ENCODE measurements at regions not wholly inside any gene's neighbourhood (a gene's known extent, or its start where the extent isn't known, plus 50 kb on each side); places are given as distances from the start of the nearest gene placed in this dataset.

GRCh38 chr3:28934126-28934813 is 346.6 kb upstream of the RBMS3 start:
- TF ChIP-seq JUND (IDR thresholded peaks at IDR 0.05; ENCODE audit: low read depth): no peak
- in situ Hi-C loops (cut with HindIII; ENCODE audit: low pct_unique_long_range_greater_than_20kb, low sequenced_read_pairs): no loop called here
- no peak for DNase-seq (ENCODE audit: low read depth in 1 of 2, low spot score in 1 of 2)

GRCh38 chr3:28935146-28935545 is 345.7 kb upstream of the RBMS3 start:
- DNase-seq (ENCODE audit: low read depth in 1 of 2, low spot score in 1 of 2): no peak
- in situ Hi-C loops (cut with HindIII; ENCODE audit: low pct_unique_long_range_greater_than_20kb, low sequenced_read_pairs): no loop called here
- TF ChIP-seq JUND (IDR thresholded peaks at IDR 0.05; ENCODE audit: low read depth): no peak

GRCh38 chr3:28936154-28936553 is 344.7 kb upstream of the RBMS3 start:
- no peak for DNase-seq (ENCODE audit: low read depth in 1 of 2, low spot score in 1 of 2)

GRCh38 chr3:28940530-28940929 is 340.3 kb upstream of the RBMS3 start:
- no peak for DNase-seq (ENCODE audit: low read depth in 1 of 2, low spot score in 1 of 2)
- in situ Hi-C loops (cut with HindIII; ENCODE audit: low pct_unique_long_range_greater_than_20kb, low sequenced_read_pairs): no loop called here

More at GRCh38 chr3:28936154-28936553, 344.7 kb upstream of the RBMS3 start:
- no peak for TF ChIP-seq JUND (IDR thresholded peaks at IDR 0.05; ENCODE audit: low read depth)
- in situ Hi-C loops (cut with HindIII; ENCODE audit: low pct_unique_long_range_greater_than_20kb, low sequenced_read_pairs): no loop called here

GRCh38 chr3:28940994-28941393 is 339.9 kb upstream of the RBMS3 start:
- in situ Hi-C loops (cut with HindIII; ENCODE audit: low pct_unique_long_range_greater_than_20kb, low sequenced_read_pairs): no loop called here
- TF ChIP-seq JUND (IDR thresholded peaks at IDR 0.05; ENCODE audit: low read depth): no peak
- no peak for DNase-seq (ENCODE audit: low read depth in 1 of 2, low spot score in 1 of 2)

More at GRCh38 chr3:28940530-28940929, 340.3 kb upstream of the RBMS3 start:
- TF ChIP-seq JUND (IDR thresholded peaks at IDR 0.05; ENCODE audit: low read depth): no peak

- in situ Hi-C loops (cut with HindIII; ENCODE audit: low pct_unique_long_range_greater_than_20kb, low sequenced_read_pairs): no loop called here
- no peak for DNase-seq (ENCODE audit: low read depth in 1 of 2, low spot score in 1 of 2)
- no peak for TF ChIP-seq JUND (IDR thresholded peaks at IDR 0.05; ENCODE audit: low read depth)
These were observed 333.8 kb upstream of the RBMS3 start for GRCh38 chr3:28947061-28947460.

- in situ Hi-C loops (cut with HindIII; ENCODE audit: low pct_unique_long_range_greater_than_20kb, low sequenced_read_pairs): no loop called here
- no peak for TF ChIP-seq JUND (IDR thresholded peaks at IDR 0.05; ENCODE audit: low read depth)
These were observed 333.1 kb upstream of the RBMS3 start for GRCh38 chr3:28947751-28948150.

GRCh38 chr3:28948685-28949084 is 332.2 kb upstream of the RBMS3 start:
- in situ Hi-C loops (cut with HindIII; ENCODE audit: low pct_unique_long_range_greater_than_20kb, low sequenced_read_pairs): no loop called here
- no peak for DNase-seq (ENCODE audit: low read depth in 1 of 2, low spot score in 1 of 2)
- TF ChIP-seq JUND (IDR thresholded peaks at IDR 0.05; ENCODE audit: low read depth): no peak

More at GRCh38 chr3:28947751-28948150, 333.1 kb upstream of the RBMS3 start:
- DNase-seq (ENCODE audit: low read depth in 1 of 2, low spot score in 1 of 2): no peak

- no peak for DNase-seq (ENCODE audit: low read depth in 1 of 2, low spot score in 1 of 2)
- in situ Hi-C loops (cut with HindIII; ENCODE audit: low pct_unique_long_range_greater_than_20kb, low sequenced_read_pairs): no loop called here
- no peak for TF ChIP-seq JUND (IDR thresholded peaks at IDR 0.05; ENCODE audit: low read depth)
These were observed 331.3 kb upstream of the RBMS3 start for GRCh38 chr3:28949580-28949979.

- in situ Hi-C loops (cut with HindIII; ENCODE audit: low pct_unique_long_range_greater_than_20kb, low sequenced_read_pairs): no loop called here
- no peak for TF ChIP-seq JUND (IDR thresholded peaks at IDR 0.05; ENCODE audit: low read depth)
- no peak for DNase-seq (ENCODE audit: low read depth in 1 of 2, low spot score in 1 of 2)
These were observed 330.3 kb upstream of the RBMS3 start for GRCh38 chr3:28950614-28951013.

- in situ Hi-C loops (cut with HindIII; ENCODE audit: low pct_unique_long_range_greater_than_20kb, low sequenced_read_pairs): no loop called here
- no peak for TF ChIP-seq JUND (IDR thresholded peaks at IDR 0.05; ENCODE audit: low read depth)
- DNase-seq (ENCODE audit: low read depth in 1 of 2, low spot score in 1 of 2): no peak
These were observed 328.9 kb upstream of the RBMS3 start for GRCh38 chr3:28951772-28952556.

- in situ Hi-C loops (cut with HindIII; ENCODE audit: low pct_unique_long_range_greater_than_20kb, low sequenced_read_pairs): no loop called here
- TF ChIP-seq JUND (IDR thresholded peaks at IDR 0.05; ENCODE audit: low read depth): no peak
- no peak for DNase-seq (ENCODE audit: low read depth in 1 of 2, low spot score in 1 of 2)
These were observed 322.2 kb upstream of the RBMS3 start for GRCh38 chr3:28958656-28959055.

- no peak for TF ChIP-seq JUND (IDR thresholded peaks at IDR 0.05; ENCODE audit: low read depth)
- in situ Hi-C loops (cut with HindIII; ENCODE audit: low pct_unique_long_range_greater_than_20kb, low sequenced_read_pairs): no loop called here
- no peak for DNase-seq (ENCODE audit: low read depth in 1 of 2, low spot score in 1 of 2)
These were observed 309.7 kb upstream of the RBMS3 start for GRCh38 chr3:28971156-28971555.

Data from T47D (cell line).